Vagina (tissue), 2 donors: ENCODE measurements at regions not wholly inside any gene's neighbourhood (a gene's known extent, or its start where the extent isn't known, plus 50 kb on each side); places are given as distances from the start of the nearest gene placed in this dataset.

Experiments used
- DNase-seq, 2 donors: peaks; one replicate each; pipeline ENCODE4 v3.0.0-alpha.2; 2017; ENCODE audit errors: extremely low spot score in 2 of 2
- H3K27ac ChIP-seq: fragments of 200-600 bp; sonication (generic); one replicate; pipeline ENCODE4 v1.5.1; 2019
- H3K27me3 ChIP-seq: fragments of 200-600 bp; sonication (generic); one replicate; pipeline ENCODE4 v1.5.1; 2019
- H3K36me3 ChIP-seq, 2 donors: fragments of 200-600 bp; sonication (generic); one replicate each; pipeline ENCODE4 v1.5.1; 2017 to 2019
- H3K4me1 ChIP-seq: fragments of 200-600 bp; sonication (generic); one replicate; pipeline ENCODE4 v1.5.1; 2019
- H3K4me3 ChIP-seq, 2 donors: fragments of 200-600 bp; sonication (generic); 1 replicate in 1 of 2; 2 replicates in 1 of 2; pipeline ENCODE4 v1.5.1; 2016 to 2019
- H3K9me3 ChIP-seq: fragments of 200-600 bp; sonication (generic); one replicate; pipeline ENCODE4 v1.5.1; 2019
- POLR2A ChIP-seq, 2 donors: fragments of 450-650 bp; IDR thresholded peaks; one replicate each; pipeline ENCODE4 v1.6.1; 2017; ENCODE audit warnings: antibody characterized with exemption in 2 of 2, mild to moderate bottlenecking in 2 of 2, moderate library complexity in 2 of 2
- POLR2AphosphoS5 ChIP-seq, 2 donors: sonication (generic); formaldehyde crosslinking; IDR thresholded peaks; one replicate each; pipeline ENCODE4 v1.9.0; 2017; ENCODE audit warnings: antibody characterized with exemption in 2 of 2, mild to moderate bottlenecking in 2 of 2, low read depth in 1 of 2; ENCODE audit not compliant: insufficient read depth in 1 of 2
- intact Hi-C: fragments of 100-400 bp; cut with DNase I; formaldehyde crosslinking; loops from one replicate; pipeline ENCODE4 v1.15.1; 2023
- TF ChIP-seq, protein P1 (sequence below), 3 experiments: fragments of 450-650 bp in 2 of 3; fragments of 200-600 bp in 1 of 3; sonication (generic) in 1 of 3; IDR thresholded peaks; one replicate each; pipeline ENCODE4 v1.5.1; 2017 to 2019; ENCODE audit warnings: antibody characterized with exemption in 3 of 3, mild to moderate bottlenecking in 2 of 3, moderate library complexity in 2 of 3

DNA sequence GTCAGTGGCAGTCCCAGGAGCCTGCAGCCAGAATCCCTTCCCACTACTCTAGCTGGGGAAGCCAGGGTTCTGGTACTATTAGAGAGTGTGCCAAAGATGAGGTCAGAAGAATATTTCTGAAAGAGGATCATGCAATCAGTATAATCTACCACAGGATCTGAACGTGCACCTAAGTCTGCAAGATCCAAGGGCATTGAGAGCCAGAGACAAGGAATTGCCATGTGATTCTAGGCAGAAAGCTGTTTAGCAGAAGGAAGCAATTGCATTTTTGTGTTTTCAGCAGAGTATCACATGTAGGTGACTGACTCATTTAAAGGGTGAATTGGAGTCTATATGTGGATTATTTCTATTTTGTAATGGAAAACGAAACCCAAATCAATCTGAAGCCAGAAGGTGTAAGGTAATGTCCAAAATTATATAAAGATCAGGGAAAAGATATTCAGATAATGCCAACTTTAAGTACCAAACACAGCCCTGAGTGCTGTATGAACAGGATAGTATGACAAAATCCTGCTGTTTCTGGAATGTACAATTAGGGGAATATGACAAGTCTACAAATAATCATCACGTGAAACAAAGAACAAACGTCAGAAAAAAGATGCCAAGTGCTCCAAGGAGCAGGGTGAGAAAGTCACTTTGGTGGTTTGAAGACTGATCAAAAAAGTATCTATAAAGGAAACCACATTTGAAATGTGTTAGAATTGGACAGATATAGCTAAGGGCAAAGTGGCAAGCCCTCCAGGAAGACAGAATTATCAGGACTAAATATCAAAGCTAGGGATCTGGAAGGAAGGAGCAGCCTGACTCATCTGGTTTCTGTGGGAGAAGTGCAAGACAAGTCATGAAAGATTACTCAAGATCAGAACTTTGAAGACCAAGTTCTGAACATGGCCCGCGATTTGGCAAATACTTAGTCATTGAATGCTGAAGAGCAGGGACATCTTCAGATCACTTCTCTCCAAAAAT lies 1036.6 kb downstream of the NTRK3 start:
- DNase-seq = no peak
- intact Hi-C loops = no loop called here
- Histone ChIP-seq H3K27me3 (no peaks in the 10 kb centered on the region), H3K36me3 (no peaks in the 10 kb centered on the region), H3K4me1 (no peaks in the 10 kb centered on the region), H3K27ac (no peak overlapping the region), H3K9me3 (no peaks in the 10 kb centered on the region), H3K4me3 (no peak overlapping the region)
- TF ChIP-seq, protein P1, sequence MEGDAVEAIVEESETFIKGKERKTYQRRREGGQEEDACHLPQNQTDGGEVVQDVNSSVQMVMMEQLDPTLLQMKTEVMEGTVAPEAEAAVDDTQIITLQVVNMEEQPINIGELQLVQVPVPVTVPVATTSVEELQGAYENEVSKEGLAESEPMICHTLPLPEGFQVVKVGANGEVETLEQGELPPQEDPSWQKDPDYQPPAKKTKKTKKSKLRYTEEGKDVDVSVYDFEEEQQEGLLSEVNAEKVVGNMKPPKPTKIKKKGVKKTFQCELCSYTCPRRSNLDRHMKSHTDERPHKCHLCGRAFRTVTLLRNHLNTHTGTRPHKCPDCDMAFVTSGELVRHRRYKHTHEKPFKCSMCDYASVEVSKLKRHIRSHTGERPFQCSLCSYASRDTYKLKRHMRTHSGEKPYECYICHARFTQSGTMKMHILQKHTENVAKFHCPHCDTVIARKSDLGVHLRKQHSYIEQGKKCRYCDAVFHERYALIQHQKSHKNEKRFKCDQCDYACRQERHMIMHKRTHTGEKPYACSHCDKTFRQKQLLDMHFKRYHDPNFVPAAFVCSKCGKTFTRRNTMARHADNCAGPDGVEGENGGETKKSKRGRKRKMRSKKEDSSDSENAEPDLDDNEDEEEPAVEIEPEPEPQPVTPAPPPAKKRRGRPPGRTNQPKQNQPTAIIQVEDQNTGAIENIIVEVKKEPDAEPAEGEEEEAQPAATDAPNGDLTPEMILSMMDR (IDR thresholded peaks at IDR 0.05) = no peak
- TF ChIP-seq POLR2AphosphoS5 (IDR thresholded peaks at IDR 0.05; ENCODE audit: insufficient read depth in 1 of 2, low read depth in 1 of 2) (no peak), POLR2A (IDR thresholded peaks at IDR 0.05) (no peak)

DNA sequence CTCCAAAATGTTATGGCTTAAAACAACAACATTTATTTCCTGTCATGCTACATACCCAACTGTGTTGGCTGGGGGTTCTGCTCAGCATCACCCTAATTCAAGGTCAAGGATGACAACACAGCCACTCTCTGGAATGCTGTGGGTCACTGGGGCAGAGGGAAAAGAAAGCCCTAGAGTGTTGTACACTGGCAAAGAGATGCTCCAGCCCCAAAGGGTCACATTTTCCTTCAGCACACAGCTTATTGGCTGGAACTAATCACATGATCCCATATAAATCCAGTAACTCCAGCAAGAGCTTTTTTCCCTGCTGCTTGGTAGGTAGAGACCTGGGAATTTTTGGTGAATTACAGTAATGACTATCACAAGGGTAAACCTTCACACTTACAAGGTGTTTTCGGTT lies 1041.4 kb downstream of the NTRK3 start:
- TF ChIP-seq, protein P1 (IDR thresholded peaks at IDR 0.05) = no peak
- TF ChIP-seq POLR2A (IDR thresholded peaks at IDR 0.05) (no peak), POLR2AphosphoS5 (IDR thresholded peaks at IDR 0.05; ENCODE audit: insufficient read depth in 1 of 2, low read depth in 1 of 2) (no peak)
- DNase-seq = no peak
- intact Hi-C loops = no loop called here
- H3K27me3 ChIP-seq = no peaks in the 10 kb centered on the region
- H3K36me3 ChIP-seq = no peaks in the 10 kb centered on the region
- no peaks in the 10 kb centered on the region for H3K9me3 ChIP-seq
- no peaks in the 10 kb centered on the region for H3K4me1 ChIP-seq
- no peak overlapping the region for H3K27ac ChIP-seq
- no peak overlapping the region for H3K4me3 ChIP-seq

DNA sequence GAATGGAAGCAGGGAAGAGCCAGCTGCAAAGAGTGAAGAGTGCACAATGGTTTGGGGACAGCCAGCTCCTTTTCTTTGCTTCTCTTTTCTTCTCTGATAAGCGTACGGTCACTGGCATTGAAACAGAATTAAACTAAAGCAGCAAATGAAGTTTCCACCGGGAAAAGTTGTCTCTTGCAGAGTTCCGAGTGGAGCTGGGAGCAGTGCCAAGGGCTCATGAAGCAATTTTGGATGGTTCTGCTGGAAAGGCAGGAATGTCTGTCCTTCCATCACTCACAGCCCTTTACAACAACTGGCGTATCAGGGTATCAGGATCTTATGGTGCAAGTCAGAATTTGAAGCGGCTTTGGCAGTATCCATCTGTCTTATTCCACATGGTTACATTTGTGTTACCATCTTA lies 1042.9 kb downstream of the NTRK3 start:
- H3K4me1 ChIP-seq = no peaks in the 10 kb centered on the region
- intact Hi-C loops = no loop called here
- H3K27me3 ChIP-seq = no peaks in the 10 kb centered on the region
- H3K9me3 ChIP-seq = no peaks in the 10 kb centered on the region
- no peak overlapping the region for H3K4me3 ChIP-seq
- TF ChIP-seq, protein P1 (IDR thresholded peaks at IDR 0.05) = no peak
- TF ChIP-seq POLR2AphosphoS5 (IDR thresholded peaks at IDR 0.05; ENCODE audit: insufficient read depth in 1 of 2, low read depth in 1 of 2) (no peak), POLR2A (IDR thresholded peaks at IDR 0.05) (no peak)
- no peaks in the 10 kb centered on the region for H3K36me3 ChIP-seq
- DNase-seq = no peak
- H3K27ac ChIP-seq = no peak overlapping the region

DNA sequence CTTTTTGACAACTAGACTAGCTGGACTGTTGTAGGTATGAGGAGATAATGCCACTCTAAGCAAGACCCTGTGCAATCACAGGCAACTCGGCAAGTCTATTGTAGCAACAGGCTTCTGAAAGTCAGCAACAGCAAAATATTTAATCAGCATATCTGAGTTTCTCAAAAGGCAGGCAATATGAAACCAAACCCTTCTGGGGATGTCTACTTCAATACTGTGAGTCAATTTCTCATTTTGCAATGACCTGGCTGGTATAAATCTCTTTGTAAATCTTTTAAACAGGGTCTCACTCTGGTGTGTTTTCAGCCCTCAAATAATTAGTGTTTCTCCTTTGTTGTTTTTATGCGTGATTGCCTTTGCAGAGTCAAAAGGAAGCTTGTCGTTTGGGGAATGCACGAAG lies 1044.5 kb downstream of the NTRK3 start:
- no peaks in the 10 kb centered on the region for H3K36me3 ChIP-seq
- H3K4me1 ChIP-seq = no peaks in the 10 kb centered on the region
- H3K27ac ChIP-seq = no peak overlapping the region
- H3K4me3 ChIP-seq = no peak overlapping the region
- TF ChIP-seq POLR2AphosphoS5 (IDR thresholded peaks at IDR 0.05; ENCODE audit: insufficient read depth in 1 of 2, low read depth in 1 of 2) = no peak
- TF ChIP-seq, protein P1 (IDR thresholded peaks at IDR 0.05) = no peak
- no peak for TF ChIP-seq POLR2A (IDR thresholded peaks at IDR 0.05)
- no peak for DNase-seq
- no peaks in the 10 kb centered on the region for H3K9me3 ChIP-seq
- no peaks in the 10 kb centered on the region for H3K27me3 ChIP-seq
- intact Hi-C loops = no loop called here

DNA sequence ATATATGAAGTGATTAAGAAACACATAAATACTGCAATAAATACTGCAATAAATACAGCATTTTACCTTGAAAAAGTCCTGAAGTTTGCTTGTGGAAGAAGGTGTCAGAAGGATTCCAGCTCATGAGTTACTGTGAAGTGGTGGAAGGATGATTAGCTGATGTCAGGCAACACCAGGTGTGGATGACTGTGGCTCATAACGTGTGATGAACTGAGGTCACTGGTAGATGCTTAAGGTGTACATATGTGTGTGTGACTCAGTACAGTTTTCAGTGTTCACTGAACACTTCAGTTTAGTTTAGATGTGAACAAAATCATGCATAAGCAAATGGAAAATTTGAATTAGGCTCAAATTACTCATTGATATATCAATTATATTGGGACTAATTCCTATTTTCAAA lies 1045.0 kb downstream of the NTRK3 start:
- no peaks in the 10 kb centered on the region for H3K27me3 ChIP-seq

More for the DNA sequence above, 1045.0 kb downstream of the NTRK3 start:
- Histone ChIP-seq H3K27ac (no peak overlapping the region), H3K4me1 (no peaks in the 10 kb centered on the region), H3K36me3 (no peaks in the 10 kb centered on the region), H3K4me3 (no peak overlapping the region), H3K9me3 (no peaks in the 10 kb centered on the region)
- intact Hi-C loops = no loop called here
- TF ChIP-seq, protein P1 (IDR thresholded peaks at IDR 0.05) = no peak
- TF ChIP-seq POLR2A (IDR thresholded peaks at IDR 0.05) = no peak
- no peak for TF ChIP-seq POLR2AphosphoS5 (IDR thresholded peaks at IDR 0.05; ENCODE audit: insufficient read depth in 1 of 2, low read depth in 1 of 2)
- no peak for DNase-seq
